ENCODE measurements at regions not wholly inside any gene's neighbourhood (a gene's known extent, or its start where the extent isn't known, plus 50 kb on each side); places are given as distances from the start of the nearest gene placed in this dataset.
"Not testable (repeated sequence)": the region's sequence is repeated elsewhere in the genome, so short reads cannot be mapped to it uniquely, and the experiment has no call there.

DNA sequence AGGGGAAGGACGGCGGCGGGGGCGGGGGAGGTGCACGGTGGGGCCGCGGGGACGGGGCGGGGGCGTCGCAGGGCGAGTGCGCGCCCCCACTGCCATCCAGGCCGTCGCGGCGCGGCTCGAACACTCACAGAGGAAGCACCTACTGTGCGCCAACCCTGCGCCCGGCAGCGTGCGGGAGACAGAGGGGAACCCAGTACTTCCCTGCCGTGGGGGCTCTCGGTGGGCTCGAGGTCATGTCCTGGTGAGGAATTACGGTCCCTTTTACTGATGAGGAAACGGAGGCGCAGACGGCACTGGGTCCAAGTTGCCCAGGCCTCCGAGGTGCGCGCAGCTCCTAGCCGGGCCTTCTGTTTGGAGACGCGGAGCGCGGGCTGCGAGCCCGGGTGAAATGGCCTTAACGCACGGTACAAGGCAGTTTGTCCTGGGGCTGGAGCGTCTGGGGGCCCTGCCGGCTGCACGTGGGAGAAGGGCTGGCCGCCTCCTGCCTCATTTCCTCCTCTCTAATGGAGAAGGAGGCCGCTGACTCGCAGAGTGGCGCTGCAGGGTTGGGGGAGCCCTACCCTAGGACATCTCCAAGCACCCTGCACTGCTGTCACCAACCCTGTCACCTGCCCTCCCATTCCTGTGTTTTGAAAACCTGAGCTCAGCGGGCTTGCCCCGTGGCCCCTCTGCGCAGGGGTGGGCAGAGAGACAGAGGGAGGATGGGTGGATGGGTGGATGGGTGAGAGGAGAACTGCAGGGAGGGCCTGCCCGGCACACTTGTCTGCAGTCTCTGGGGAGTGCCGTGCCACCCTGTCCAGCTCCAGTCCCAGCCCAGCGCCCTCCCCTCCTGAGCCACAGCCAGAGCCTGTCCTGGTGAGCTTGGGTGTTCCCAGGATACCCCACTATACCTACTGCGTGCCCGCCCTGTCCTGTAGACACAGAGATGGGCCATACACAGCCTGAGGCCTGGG lies 106.0 kb downstream of the ADRA2C start:
- DNase-seq (ENCODE audit: insufficient read length) (no peak), FAIRE-seq (no peak)
- TF ChIP-seq TAF1 (IDR thresholded peaks at IDR 0.05; ENCODE audit: borderline replicate concordance, low read depth, low read length) = no peak
- no peak for TF ChIP-seq POLR2AphosphoS5 (IDR thresholded peaks at IDR 0.05; ENCODE audit: low read depth, low read length)
- TF ChIP-seq POLR2A (IDR thresholded peaks at IDR 0.05; ENCODE audit: low read depth, low read length) = no peak

- no peak for FAIRE-seq
- TF ChIP-seq POLR2A (IDR thresholded peaks at IDR 0.05; ENCODE audit: low read depth, low read length) = no peak
- TF ChIP-seq POLR2AphosphoS5 (IDR thresholded peaks at IDR 0.05; ENCODE audit: low read depth, low read length) = no peak
- no peak for TF ChIP-seq TAF1 (IDR thresholded peaks at IDR 0.05; ENCODE audit: borderline replicate concordance, low read depth, low read length)
- DNase-seq (ENCODE audit: insufficient read length) = no peak
These were observed 106.7 kb downstream of the ADRA2C start for GRCh38 chr4:3872834-3873313.

GRCh38 chr4:3873408-3874027 lies 107.3 kb downstream of the ADRA2C start:
- TF ChIP-seq POLR2AphosphoS5 (IDR thresholded peaks at IDR 0.05; ENCODE audit: low read depth, low read length) (no peak), TAF1 (IDR thresholded peaks at IDR 0.05; ENCODE audit: borderline replicate concordance, low read depth, low read length) (no peak), POLR2A (IDR thresholded peaks at IDR 0.05; ENCODE audit: low read depth, low read length) (no peak)
- FAIRE-seq = no peak
- DNase-seq (ENCODE audit: insufficient read length) = no peak

GRCh38 chr4:3874028-3874415 lies 107.8 kb downstream of the ADRA2C start:
- TF ChIP-seq POLR2A (IDR thresholded peaks at IDR 0.05; ENCODE audit: low read depth, low read length) = no peak
- no peak for TF ChIP-seq TAF1 (IDR thresholded peaks at IDR 0.05; ENCODE audit: borderline replicate concordance, low read depth, low read length)
- TF ChIP-seq POLR2AphosphoS5 (IDR thresholded peaks at IDR 0.05; ENCODE audit: low read depth, low read length) = no peak
- DNase-seq (ENCODE audit: insufficient read length) (no peak), FAIRE-seq (no peak)

GRCh38 chr4:3874525-3875110 lies 108.4 kb downstream of the ADRA2C start:
- FAIRE-seq (no peak), DNase-seq (ENCODE audit: insufficient read length) (no peak)
- TF ChIP-seq POLR2AphosphoS5 (IDR thresholded peaks at IDR 0.05; ENCODE audit: low read depth, low read length) (no peak), TAF1 (IDR thresholded peaks at IDR 0.05; ENCODE audit: borderline replicate concordance, low read depth, low read length) (no peak), POLR2A (IDR thresholded peaks at IDR 0.05; ENCODE audit: low read depth, low read length) (no peak)

GRCh38 chr4:3875466-3875865 lies 109.3 kb downstream of the ADRA2C start:
- no peak for FAIRE-seq
- no peak for TF ChIP-seq TAF1 (IDR thresholded peaks at IDR 0.05; ENCODE audit: borderline replicate concordance, low read depth, low read length)
- TF ChIP-seq POLR2A (IDR thresholded peaks at IDR 0.05; ENCODE audit: low read depth, low read length) = no peak
- TF ChIP-seq POLR2AphosphoS5 (IDR thresholded peaks at IDR 0.05; ENCODE audit: low read depth, low read length) = no peak
- DNase-seq (ENCODE audit: insufficient read length) = no peak

DNA sequence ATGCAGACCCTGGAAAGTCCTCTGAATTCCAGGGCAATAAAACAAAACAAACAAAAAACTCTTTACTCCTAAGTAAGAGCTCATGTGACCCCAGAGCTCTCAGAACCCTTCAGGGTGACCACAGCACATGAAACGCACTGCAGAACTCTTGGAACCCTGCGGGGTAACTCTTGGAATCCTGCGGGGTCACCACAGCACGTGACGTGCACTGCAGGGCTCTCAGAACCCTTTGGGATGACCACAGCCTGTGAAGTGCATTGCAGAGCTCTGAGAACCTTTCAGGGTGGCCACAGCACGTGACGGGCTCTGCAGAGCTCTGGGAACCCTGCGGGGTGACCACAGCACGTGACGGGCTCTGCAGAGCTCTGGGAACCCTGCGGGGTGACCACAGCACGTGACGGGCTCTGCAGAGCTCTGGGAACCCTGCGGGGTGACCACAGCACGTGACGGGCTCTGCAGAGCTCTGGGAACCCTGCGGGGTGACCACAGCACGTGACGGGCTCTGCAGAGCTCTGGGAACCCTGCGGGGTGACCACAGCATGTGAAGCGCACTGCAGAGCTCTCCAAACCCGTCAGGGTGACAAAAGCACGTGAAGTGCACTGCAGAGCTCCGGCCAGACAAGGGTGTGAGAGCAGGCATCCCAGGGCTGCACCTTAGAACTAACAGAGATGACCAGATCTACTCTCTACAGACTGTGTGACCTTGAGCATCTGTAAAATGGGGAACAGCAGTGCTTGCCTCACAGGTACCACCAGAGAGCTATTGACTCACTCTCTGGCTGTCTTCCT lies 110.1 kb downstream of the ADRA2C start:
- FAIRE-seq; DNase-seq (ENCODE audit: insufficient read length): not testable (repeated sequence)

- TF ChIP-seq POLR2A (IDR thresholded peaks at IDR 0.05; ENCODE audit: low read depth, low read length) = no peak
- TF ChIP-seq TAF1 (IDR thresholded peaks at IDR 0.05; ENCODE audit: borderline replicate concordance, low read depth, low read length) = no peak
- TF ChIP-seq POLR2AphosphoS5 (IDR thresholded peaks at IDR 0.05; ENCODE audit: low read depth, low read length) = no peak
- DNase-seq (ENCODE audit: insufficient read length) = no peak
- no peak for FAIRE-seq
These were observed 111.1 kb downstream of the ADRA2C start for GRCh38 chr4:3877236-3877635.

- FAIRE-seq (no peak), DNase-seq (ENCODE audit: insufficient read length) (no peak)
- TF ChIP-seq POLR2AphosphoS5 (IDR thresholded peaks at IDR 0.05; ENCODE audit: low read depth, low read length) (no peak), POLR2A (IDR thresholded peaks at IDR 0.05; ENCODE audit: low read depth, low read length) (no peak)
These were observed 111.7 kb downstream of the ADRA2C start for GRCh38 chr4:3877868-3878267.

GRCh38 chr4:3878678-3879077 lies 112.5 kb downstream of the ADRA2C start:
- no peak for FAIRE-seq
- TF ChIP-seq TAF1 (IDR thresholded peaks at IDR 0.05; ENCODE audit: borderline replicate concordance, low read depth, low read length) (no peak), POLR2A (IDR thresholded peaks at IDR 0.05; ENCODE audit: low read depth, low read length) (no peak), POLR2AphosphoS5 (IDR thresholded peaks at IDR 0.05; ENCODE audit: low read depth, low read length) (no peak)

More at GRCh38 chr4:3878678-3879077, 112.5 kb downstream of the ADRA2C start:
- DNase-seq (ENCODE audit: insufficient read length) = no peak

All from GM12892 (cell line).